PC-9 (cell line): ENCODE measurements at regions not wholly inside any gene's neighbourhood (a gene's known extent, or its start where the extent isn't known, plus 50 kb on each side); places are given as distances from the start of the nearest gene placed in this dataset.

Experiments used
- EZH2 ChIP-seq: fragments of 200-600 bp; sonication (generic); IDR thresholded peaks from 2 replicates; pipeline ENCODE4 v1.8.0; 2017; ENCODE audit warnings: antibody characterized with exemption, low read depth
- TF ChIP-seq, protein P1 (sequence below): fragments of 200-600 bp; sonication (generic); conservative IDR thresholded peaks from 2 replicates; pipeline ENCODE4 v1.6.1; 2017; ENCODE audit warnings: mixed run types, antibody characterized with exemption, mild to moderate bottlenecking, moderate library complexity

DNA sequence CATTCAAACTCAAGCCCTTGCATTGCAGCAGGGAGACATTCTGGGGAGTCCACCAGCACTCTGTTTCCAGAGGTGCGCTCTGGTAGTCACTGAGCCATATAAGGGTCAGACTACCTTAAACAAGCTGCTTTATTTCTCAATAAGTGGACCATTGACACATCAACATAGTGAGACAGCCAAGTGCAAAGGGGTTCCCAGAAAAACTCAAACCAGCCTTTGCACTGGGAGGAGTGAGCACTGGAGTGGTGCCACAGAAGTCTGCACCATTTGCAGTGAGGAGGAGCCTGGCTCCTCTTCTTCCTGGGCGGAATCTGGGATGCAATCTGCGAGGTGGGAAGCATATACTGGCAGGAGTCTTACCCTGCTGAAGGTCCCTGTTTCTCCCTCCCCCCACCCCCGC is 86.4 kb downstream of the OSR1 start:
- TF ChIP-seq, protein P1, sequence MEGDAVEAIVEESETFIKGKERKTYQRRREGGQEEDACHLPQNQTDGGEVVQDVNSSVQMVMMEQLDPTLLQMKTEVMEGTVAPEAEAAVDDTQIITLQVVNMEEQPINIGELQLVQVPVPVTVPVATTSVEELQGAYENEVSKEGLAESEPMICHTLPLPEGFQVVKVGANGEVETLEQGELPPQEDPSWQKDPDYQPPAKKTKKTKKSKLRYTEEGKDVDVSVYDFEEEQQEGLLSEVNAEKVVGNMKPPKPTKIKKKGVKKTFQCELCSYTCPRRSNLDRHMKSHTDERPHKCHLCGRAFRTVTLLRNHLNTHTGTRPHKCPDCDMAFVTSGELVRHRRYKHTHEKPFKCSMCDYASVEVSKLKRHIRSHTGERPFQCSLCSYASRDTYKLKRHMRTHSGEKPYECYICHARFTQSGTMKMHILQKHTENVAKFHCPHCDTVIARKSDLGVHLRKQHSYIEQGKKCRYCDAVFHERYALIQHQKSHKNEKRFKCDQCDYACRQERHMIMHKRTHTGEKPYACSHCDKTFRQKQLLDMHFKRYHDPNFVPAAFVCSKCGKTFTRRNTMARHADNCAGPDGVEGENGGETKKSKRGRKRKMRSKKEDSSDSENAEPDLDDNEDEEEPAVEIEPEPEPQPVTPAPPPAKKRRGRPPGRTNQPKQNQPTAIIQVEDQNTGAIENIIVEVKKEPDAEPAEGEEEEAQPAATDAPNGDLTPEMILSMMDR, result no peak
- TF ChIP-seq EZH2, result no peak
